ENCODE measurements at regions not wholly inside any gene's neighbourhood (a gene's known extent, or its start where the extent isn't known, plus 50 kb on each side); places are given as distances from the start of the nearest gene placed in this dataset.

DNA sequence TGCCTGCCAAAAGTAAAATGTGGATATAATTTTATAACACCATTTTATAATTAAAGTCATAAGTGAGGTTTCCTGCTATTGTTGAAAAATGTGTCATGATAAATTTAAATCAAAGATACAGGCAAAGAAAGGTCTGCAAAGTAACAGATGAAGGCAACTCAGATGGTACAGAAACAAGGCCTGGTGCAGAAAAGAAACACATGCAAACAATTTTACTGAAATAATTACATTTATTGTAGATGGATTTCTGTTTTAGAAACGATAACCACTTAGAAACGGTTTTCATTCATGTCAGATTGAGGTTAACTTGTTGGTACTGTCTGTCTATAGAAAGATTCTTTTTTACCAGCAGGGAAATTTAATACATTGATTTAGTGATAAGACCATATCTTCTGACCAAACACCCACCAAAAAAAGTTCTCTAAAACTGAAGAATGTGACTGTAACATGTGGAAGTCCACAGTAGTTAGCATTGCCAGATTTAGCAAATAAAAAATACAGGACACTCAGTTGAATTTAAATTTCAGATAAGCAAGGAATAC is 105.5 kb upstream of the FERMT1 start:
- peaks cover 32% of the 10 kb centered on the region for H3K27me3 Mint-ChIP-seq (ENCODE audit: insufficient read depth, unreplicated experiment)
- no peaks in the 10 kb centered on the region for H3K36me3 Mint-ChIP-seq (ENCODE audit: insufficient read depth, unreplicated experiment)
- DNase-seq = no peak
- CTCF ChIA-PET = no interaction called here
- H3K27ac Mint-ChIP-seq (ENCODE audit: unreplicated experiment) = no peak overlapping the region
- no peak overlapping the region for H3K4me3 Mint-ChIP-seq (ENCODE audit: unreplicated experiment)
- H3K27me3 ChIP-seq (replicated peaks; ENCODE audit: control insufficient read depth, insufficient read depth, low read length) = no peaks in the 10 kb centered on the region
- POLR2A ChIA-PET = no interaction called here
- TF ChIP-seq, protein P1, sequence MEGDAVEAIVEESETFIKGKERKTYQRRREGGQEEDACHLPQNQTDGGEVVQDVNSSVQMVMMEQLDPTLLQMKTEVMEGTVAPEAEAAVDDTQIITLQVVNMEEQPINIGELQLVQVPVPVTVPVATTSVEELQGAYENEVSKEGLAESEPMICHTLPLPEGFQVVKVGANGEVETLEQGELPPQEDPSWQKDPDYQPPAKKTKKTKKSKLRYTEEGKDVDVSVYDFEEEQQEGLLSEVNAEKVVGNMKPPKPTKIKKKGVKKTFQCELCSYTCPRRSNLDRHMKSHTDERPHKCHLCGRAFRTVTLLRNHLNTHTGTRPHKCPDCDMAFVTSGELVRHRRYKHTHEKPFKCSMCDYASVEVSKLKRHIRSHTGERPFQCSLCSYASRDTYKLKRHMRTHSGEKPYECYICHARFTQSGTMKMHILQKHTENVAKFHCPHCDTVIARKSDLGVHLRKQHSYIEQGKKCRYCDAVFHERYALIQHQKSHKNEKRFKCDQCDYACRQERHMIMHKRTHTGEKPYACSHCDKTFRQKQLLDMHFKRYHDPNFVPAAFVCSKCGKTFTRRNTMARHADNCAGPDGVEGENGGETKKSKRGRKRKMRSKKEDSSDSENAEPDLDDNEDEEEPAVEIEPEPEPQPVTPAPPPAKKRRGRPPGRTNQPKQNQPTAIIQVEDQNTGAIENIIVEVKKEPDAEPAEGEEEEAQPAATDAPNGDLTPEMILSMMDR (IDR thresholded peaks at IDR 0.05; ENCODE audit: insufficient read depth in 1 of 2, low read depth in 1 of 2, low read length in 1 of 2, severe bottlenecking in 1 of 2, unreplicated experiment in 1 of 2) = no peak
- peaks cover 3% of the 10 kb centered on the region for H3K9me3 Mint-ChIP-seq (ENCODE audit: unreplicated experiment)
- H3K36me3 ChIP-seq (ENCODE audit: control insufficient read depth, insufficient read depth, low read length) = no peaks in the 10 kb centered on the region
- H3K9me3 ChIP-seq = peaks cover 3% of the 10 kb centered on the region; the same call in 1 of the 2 replicates
- BruUV-seq (replicated peaks) = no TSS peak
- no peaks in the 10 kb centered on the region for H3K4me1 Mint-ChIP-seq (ENCODE audit: low read depth, unreplicated experiment)
- H3K4me1 ChIP-seq = no peaks in the 10 kb centered on the region
- no peak overlapping the region for H3K4me3 ChIP-seq (ENCODE audit: low read depth, low read length)
- intact Hi-C loops (cut with micrococcal nuclease; ENCODE audit: unreplicated experiment) = no loop called here

DNA sequence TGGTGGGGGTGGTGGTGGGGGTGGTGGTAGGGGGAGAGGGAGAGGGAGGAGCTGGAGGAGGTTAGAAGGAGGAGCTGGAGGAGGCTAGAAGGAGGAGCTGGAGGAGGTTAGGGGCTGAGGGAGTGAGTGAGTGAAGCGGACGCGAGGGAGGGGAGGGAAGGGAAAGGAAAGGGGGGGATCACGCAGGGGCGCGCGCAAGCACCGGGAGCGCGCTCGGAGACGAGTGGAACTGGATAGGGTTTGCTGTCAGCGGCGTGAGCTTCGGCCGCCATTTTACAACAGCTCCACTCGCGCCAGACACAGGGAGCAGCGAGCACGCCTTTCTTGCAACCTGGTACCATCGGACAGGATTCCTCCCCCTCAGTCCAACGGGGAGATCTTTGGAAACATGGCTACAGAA is 90.5 kb upstream of the FERMT1 start:
- no peaks in the 10 kb centered on the region for H3K36me3 Mint-ChIP-seq (ENCODE audit: insufficient read depth, unreplicated experiment)
- H3K4me3 Mint-ChIP-seq (ENCODE audit: unreplicated experiment) = no peak overlapping the region
- Histone ChIP-seq H3K4me1 (no peaks in the 10 kb centered on the region), H3K4me3 (ENCODE audit: low read depth, low read length) (no peak overlapping the region), H3K9me3 (0 out of 2 replicates have a peak, but pooled peaks cover 4% of the 10 kb centered on the region), H3K36me3 (ENCODE audit: control insufficient read depth, insufficient read depth, low read length) (no peaks in the 10 kb centered on the region), H3K27me3 (replicated peaks; ENCODE audit: control insufficient read depth, insufficient read depth, low read length) (no peaks in the 10 kb centered on the region)
- BruUV-seq (replicated peaks) = no TSS peak
- ChIA-PET CTCF (no interaction called here), POLR2A (no interaction called here)
- peaks cover 23% of the 10 kb centered on the region for H3K27me3 Mint-ChIP-seq (ENCODE audit: insufficient read depth, unreplicated experiment)
- intact Hi-C loops (cut with micrococcal nuclease; ENCODE audit: unreplicated experiment) = no loop called here
- H3K9me3 Mint-ChIP-seq (ENCODE audit: unreplicated experiment) = peaks cover 9% of the 10 kb centered on the region
- no peaks in the 10 kb centered on the region for H3K4me1 Mint-ChIP-seq (ENCODE audit: low read depth, unreplicated experiment)
- TF ChIP-seq, protein P1 (IDR thresholded peaks at IDR 0.05; ENCODE audit: insufficient read depth in 1 of 2, low read depth in 1 of 2, low read length in 1 of 2, severe bottlenecking in 1 of 2, unreplicated experiment in 1 of 2) = no peak
- DNase-seq = no peak
- no peak overlapping the region for H3K27ac Mint-ChIP-seq (ENCODE audit: unreplicated experiment)

DNA sequence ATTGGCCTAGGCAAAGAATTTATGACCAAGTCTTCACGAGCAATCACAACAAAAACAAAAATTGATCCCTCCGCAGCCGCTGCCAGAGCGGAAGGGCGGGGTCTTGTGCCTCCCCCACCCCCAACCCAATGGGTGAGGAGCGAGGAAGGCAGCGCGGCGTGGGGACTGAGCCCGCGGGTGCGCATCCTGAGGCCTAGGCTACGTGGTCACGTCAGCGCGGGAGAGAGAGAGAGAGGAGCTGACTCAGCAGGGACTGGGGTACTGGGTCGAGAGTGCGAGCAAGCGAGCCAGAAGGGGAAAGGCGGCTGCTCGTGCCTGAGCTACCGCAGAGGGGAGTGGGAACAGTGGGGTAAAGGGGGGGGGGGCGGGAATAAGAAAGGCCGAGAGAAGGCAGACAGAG is 90.1 kb upstream of the FERMT1 start:
- BruUV-seq (replicated peaks) = no TSS peak
- Histone ChIP-seq H3K36me3 (ENCODE audit: control insufficient read depth, insufficient read depth, low read length) (no peaks in the 10 kb centered on the region), H3K9me3 (0 out of 2 replicates have a peak, but pooled peaks cover 4% of the 10 kb centered on the region), H3K4me1 (no peaks in the 10 kb centered on the region), H3K4me3 (ENCODE audit: low read depth, low read length) (no peak overlapping the region), H3K27me3 (replicated peaks; ENCODE audit: control insufficient read depth, insufficient read depth, low read length) (no peaks in the 10 kb centered on the region)
- Mint-ChIP-seq H3K4me3 (ENCODE audit: unreplicated experiment) (no peak overlapping the region), H3K4me1 (ENCODE audit: low read depth, unreplicated experiment) (no peaks in the 10 kb centered on the region), H3K9me3 (ENCODE audit: unreplicated experiment) (peaks cover 9% of the 10 kb centered on the region), H3K27ac (ENCODE audit: unreplicated experiment) (no peak overlapping the region), H3K36me3 (ENCODE audit: insufficient read depth, unreplicated experiment) (no peaks in the 10 kb centered on the region), H3K27me3 (ENCODE audit: insufficient read depth, unreplicated experiment) (peaks cover 22% of the 10 kb centered on the region)
- ChIA-PET POLR2A (no interaction called here), CTCF (no interaction called here)
- intact Hi-C loops (cut with micrococcal nuclease; ENCODE audit: unreplicated experiment) = no loop called here
- DNase-seq = no peak
- TF ChIP-seq, protein P1 (IDR thresholded peaks at IDR 0.05; ENCODE audit: insufficient read depth in 1 of 2, low read depth in 1 of 2, low read length in 1 of 2, severe bottlenecking in 1 of 2, unreplicated experiment in 1 of 2) = no peak
